ENCODE measurements at regions not wholly inside any gene's neighbourhood (a gene's known extent, or its start where the extent isn't known, plus 50 kb on each side); places are given as distances from the start of the nearest gene placed in this dataset.

- Histone ChIP-seq H3K9me1 (replicated peaks; ENCODE audit: control insufficient read depth, extremely low read depth, insufficient read depth, low read length) (no peaks in the 10 kb centered on the region), H3K36me3 (ENCODE audit: control insufficient read depth in 2 of 2, extremely low read depth in 1 of 2, insufficient read depth in 2 of 2, low read length in 2 of 2) (no peaks in the 10 kb centered on the region), H4K20me1 (replicated peaks; ENCODE audit: control insufficient read depth, extremely low read depth, insufficient read depth, low read length) (no peaks in the 10 kb centered on the region), H3K4me2 (ENCODE audit: insufficient read depth, low read length) (no peak overlapping the region), H3K27me3 (ENCODE audit: control insufficient read depth in 2 of 2, insufficient read depth in 2 of 2, low read length in 2 of 2) (no peaks in the 10 kb centered on the region), H3K9me3 (replicated peaks; ENCODE audit: control insufficient read depth, insufficient read depth, low read length) (no peaks in the 10 kb centered on the region), H3K4me3 (replicated peaks in 1 of 3; ENCODE audit: insufficient read depth in 1 of 3, low read depth in 1 of 3, low read length in 3 of 3) (no peak overlapping the region), H3K9ac (replicated peaks; ENCODE audit: extremely low read depth, insufficient read depth, low read length) (no peak overlapping the region), H3K27ac (ENCODE audit: insufficient read depth, low read depth, low read length) (no peak overlapping the region), H2AFZ (ENCODE audit: low read depth, low read length) (no peak overlapping the region), H3K4me1 (ENCODE audit: control insufficient read depth, extremely low read depth, insufficient read depth, low read length) (no peaks in the 10 kb centered on the region), H3K79me2 (ENCODE audit: control insufficient read depth, insufficient read depth, low read length) (no peaks in the 10 kb centered on the region)
- intact Hi-C loops (cut with micrococcal nuclease) (no loop called here), dilution Hi-C loops (cut with MboI; ENCODE audit: extremely low pct_ligation_motif_present, low sequenced_read_pairs) (no loop called here)
- FAIRE-seq: no peak
- BruUV-seq (replicated peaks): no TSS peak
- no peak for DNase-seq (ENCODE audit: low read depth, low spot score)
- no peak for TF ChIP-seq EZH2 (IDR thresholded peaks at IDR 0.05; ENCODE audit: borderline replicate concordance, low read depth, low read length, severe bottlenecking)
- TF ChIP-seq GATA2 (IDR thresholded peaks at IDR 0.05; ENCODE audit: insufficient read depth, insufficient read length, low read depth, low read length): no peak
- TF ChIP-seq MYC (IDR thresholded peaks at IDR 0.05; ENCODE audit: low read depth, low read length): no peak
- TF ChIP-seq MAX (IDR thresholded peaks at IDR 0.05; ENCODE audit: insufficient read depth, insufficient read length): no peak
- no peak for TF ChIP-seq POLR2A (IDR thresholded peaks at IDR 0.05; ENCODE audit: low read depth, low read length)
- no peak for TF ChIP-seq CTCF (IDR thresholded peaks at IDR 0.05; ENCODE audit: extremely low read depth in 1 of 2, insufficient read depth in 1 of 2, low read depth in 1 of 2, low read length in 2 of 2)
- POLR2A ChIA-PET: no interaction called here
- CTCF ChIA-PET: no interaction called here
Measured at GRCh38 chr2:57554348-57554747, 492.3 kb upstream of the VRK2 start.

GRCh38 chr2:57558312-57558711 is 488.3 kb upstream of the VRK2 start:
- TF ChIP-seq POLR2AphosphoS5 (IDR thresholded peaks at IDR 0.05; ENCODE audit: insufficient read depth, low read depth, low read length) (no peak), MYC (IDR thresholded peaks at IDR 0.05; ENCODE audit: low read depth, low read length) (no peak), POLR2A (IDR thresholded peaks at IDR 0.05; ENCODE audit: low read depth, low read length) (no peak), GATA2 (IDR thresholded peaks at IDR 0.05; ENCODE audit: insufficient read depth, insufficient read length, low read depth, low read length) (no peak), CTCF (IDR thresholded peaks at IDR 0.05; ENCODE audit: extremely low read depth in 1 of 2, insufficient read depth in 1 of 2, low read depth in 1 of 2, low read length in 2 of 2) (no peak), FOS (IDR thresholded peaks at IDR 0.05; ENCODE audit: borderline replicate concordance, insufficient read depth, low read length) (no peak), JUN (IDR thresholded peaks at IDR 0.05; ENCODE audit: borderline replicate concordance, insufficient read depth, insufficient read length, low read depth) (no peak), MAX (IDR thresholded peaks at IDR 0.05; ENCODE audit: insufficient read depth, insufficient read length) (no peak), EZH2 (IDR thresholded peaks at IDR 0.05; ENCODE audit: borderline replicate concordance, low read depth, low read length, severe bottlenecking) (no peak)
- H3K4me3 ChIP-seq (replicated peaks in 1 of 3; ENCODE audit: insufficient read depth in 1 of 3, low read depth in 1 of 3, low read length in 3 of 3): no peak overlapping the region
- intact Hi-C loops (cut with micrococcal nuclease): no loop called here
- no peaks in the 10 kb centered on the region for H3K27me3 ChIP-seq (ENCODE audit: control insufficient read depth in 2 of 2, insufficient read depth in 2 of 2, low read length in 2 of 2)
- H3K36me3 ChIP-seq (ENCODE audit: control insufficient read depth in 2 of 2, extremely low read depth in 1 of 2, insufficient read depth in 2 of 2, low read length in 2 of 2): no peaks in the 10 kb centered on the region
- H4K20me1 ChIP-seq (replicated peaks; ENCODE audit: control insufficient read depth, extremely low read depth, insufficient read depth, low read length): no peaks in the 10 kb centered on the region
- dilution Hi-C loops (cut with MboI; ENCODE audit: extremely low pct_ligation_motif_present, low sequenced_read_pairs): no loop called here
- no peaks in the 10 kb centered on the region for H3K4me1 ChIP-seq (ENCODE audit: control insufficient read depth, extremely low read depth, insufficient read depth, low read length)
- no peak overlapping the region for H3K9ac ChIP-seq (replicated peaks; ENCODE audit: extremely low read depth, insufficient read depth, low read length)
- DNase-seq (ENCODE audit: low read depth, low spot score) (no peak), FAIRE-seq (no peak)
- H3K27ac ChIP-seq (ENCODE audit: insufficient read depth, low read depth, low read length): no peak overlapping the region
- H3K4me2 ChIP-seq (ENCODE audit: insufficient read depth, low read length): no peak overlapping the region
- no peaks in the 10 kb centered on the region for H3K9me1 ChIP-seq (replicated peaks; ENCODE audit: control insufficient read depth, extremely low read depth, insufficient read depth, low read length)
- H3K79me2 ChIP-seq (ENCODE audit: control insufficient read depth, insufficient read depth, low read length): no peaks in the 10 kb centered on the region
- no peak overlapping the region for H2AFZ ChIP-seq (ENCODE audit: low read depth, low read length)
- BruUV-seq (replicated peaks): no TSS peak
- ChIA-PET POLR2A (no interaction called here), CTCF (no interaction called here)
- H3K9me3 ChIP-seq (replicated peaks; ENCODE audit: control insufficient read depth, insufficient read depth, low read length): no peaks in the 10 kb centered on the region

All from endothelial cell of umbilical vein (primary cell).